Left ventricle myocardium inferior (tissue), 1 donor: ENCODE measurements at regions not wholly inside any gene's neighbourhood (a gene's known extent, or its start where the extent isn't known, plus 50 kb on each side); places are given as distances from the start of the nearest gene placed in this dataset.
"Not testable (repeated sequence)": the region's sequence is repeated elsewhere in the genome, so short reads cannot be mapped to it uniquely, and the experiment has no call there.

Source experiments
- DNase-seq: peaks from one replicate; pipeline ENCODE4 v3.0.0-alpha.2; 2020
- H3K27ac ChIP-seq: fragments of 200-600 bp; replicated peaks from 2 replicates; pipeline ENCODE4 v1.8.0; 2021
- H3K27me3 ChIP-seq: fragments of 200-600 bp; 2 replicates; pipeline ENCODE4 v1.8.0; 2021; ENCODE audit warnings: low read depth
- H3K36me3 ChIP-seq: fragments of 200-600 bp; 2 replicates; pipeline ENCODE4 v1.8.0; 2021
- H3K4me1 ChIP-seq: fragments of 200-600 bp; 2 replicates; pipeline ENCODE4 v1.8.0; 2021
- H3K4me3 ChIP-seq: fragments of 200-600 bp; 2 replicates; pipeline ENCODE4 v1.8.0; 2021; ENCODE audit warnings: mild to moderate bottlenecking, moderate library complexity
- H3K9me3 ChIP-seq: fragments of 200-600 bp; replicated peaks from 2 replicates; pipeline ENCODE4 v1.8.0; 2021
- intact Hi-C: fragments of 100-400 bp; cut with micrococcal nuclease; formaldehyde crosslinking; loops from one replicate; pipeline ENCODE4 v1.11.0; 2022
- TF ChIP-seq, protein P1 (sequence below): fragments of 200-600 bp; IDR thresholded peaks from 2 replicates; pipeline ENCODE4 v1.8.0; 2021; ENCODE audit warnings: antibody characterized with exemption, mild to moderate bottlenecking, borderline replicate concordance
- donor health status: DM: no; HTN: yes; CAD: no; lungs with severe emphysema.

DNA sequence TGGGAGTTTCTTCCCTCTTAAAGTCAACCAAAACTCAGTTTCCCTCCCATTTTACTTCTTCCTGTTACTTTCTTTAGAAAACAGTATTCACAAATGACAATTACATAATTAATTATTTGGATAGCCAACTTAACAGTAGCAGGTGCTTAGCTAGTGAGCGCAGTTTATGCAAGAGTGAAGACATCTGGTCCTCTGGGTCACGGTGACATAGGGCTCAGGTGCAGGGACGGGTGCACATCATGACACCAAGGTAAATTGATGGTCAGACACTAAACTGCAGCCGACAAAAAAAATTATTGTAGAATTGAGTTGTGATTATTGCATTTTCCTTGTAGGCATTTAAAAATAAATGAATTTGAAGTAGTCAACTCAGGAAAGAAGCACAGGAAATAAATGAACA is 142.0 kb upstream of the KCTD3 start:
- DNase-seq = no peak
- Histone ChIP-seq H3K4me3 (no peak overlapping the region), H3K36me3 (no peaks in the 10 kb centered on the region), H3K9me3 (peaks cover 37% of the 10 kb centered on the region), H3K27me3 (no peaks in the 10 kb centered on the region), H3K27ac (no peak overlapping the region), H3K4me1 (no peaks in the 10 kb centered on the region)
- intact Hi-C loops = no loop called here
- TF ChIP-seq, protein P1, sequence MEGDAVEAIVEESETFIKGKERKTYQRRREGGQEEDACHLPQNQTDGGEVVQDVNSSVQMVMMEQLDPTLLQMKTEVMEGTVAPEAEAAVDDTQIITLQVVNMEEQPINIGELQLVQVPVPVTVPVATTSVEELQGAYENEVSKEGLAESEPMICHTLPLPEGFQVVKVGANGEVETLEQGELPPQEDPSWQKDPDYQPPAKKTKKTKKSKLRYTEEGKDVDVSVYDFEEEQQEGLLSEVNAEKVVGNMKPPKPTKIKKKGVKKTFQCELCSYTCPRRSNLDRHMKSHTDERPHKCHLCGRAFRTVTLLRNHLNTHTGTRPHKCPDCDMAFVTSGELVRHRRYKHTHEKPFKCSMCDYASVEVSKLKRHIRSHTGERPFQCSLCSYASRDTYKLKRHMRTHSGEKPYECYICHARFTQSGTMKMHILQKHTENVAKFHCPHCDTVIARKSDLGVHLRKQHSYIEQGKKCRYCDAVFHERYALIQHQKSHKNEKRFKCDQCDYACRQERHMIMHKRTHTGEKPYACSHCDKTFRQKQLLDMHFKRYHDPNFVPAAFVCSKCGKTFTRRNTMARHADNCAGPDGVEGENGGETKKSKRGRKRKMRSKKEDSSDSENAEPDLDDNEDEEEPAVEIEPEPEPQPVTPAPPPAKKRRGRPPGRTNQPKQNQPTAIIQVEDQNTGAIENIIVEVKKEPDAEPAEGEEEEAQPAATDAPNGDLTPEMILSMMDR = no peak

DNA sequence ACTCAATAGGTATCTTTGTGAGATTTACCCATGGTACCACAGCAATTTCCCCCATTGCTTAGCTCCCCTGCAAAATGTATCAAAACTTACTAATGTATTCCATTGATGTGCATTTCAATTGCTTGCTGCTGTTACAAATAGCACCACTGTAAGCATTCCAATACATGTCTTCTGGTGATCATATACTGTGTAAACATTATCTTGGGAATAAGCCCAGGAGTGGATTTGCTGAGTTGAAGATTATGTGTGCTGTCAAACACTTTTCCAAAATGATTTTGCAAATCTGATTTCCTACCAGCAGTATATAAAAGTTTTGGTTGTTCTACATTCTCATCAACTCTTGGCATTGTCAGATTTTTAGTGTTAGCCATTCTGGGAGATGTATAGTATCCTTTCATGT is 141.0 kb upstream of the KCTD3 start:
- Histone ChIP-seq H3K36me3 (no peaks in the 10 kb centered on the region), H3K27me3 (no peaks in the 10 kb centered on the region), H3K27ac (no peak overlapping the region), H3K4me1 (no peaks in the 10 kb centered on the region), H3K4me3 (no peak overlapping the region), H3K9me3 (peaks cover 37% of the 10 kb centered on the region)
- intact Hi-C loops = no loop called here
- no peak for DNase-seq
- TF ChIP-seq, protein P1 = no peak

DNA sequence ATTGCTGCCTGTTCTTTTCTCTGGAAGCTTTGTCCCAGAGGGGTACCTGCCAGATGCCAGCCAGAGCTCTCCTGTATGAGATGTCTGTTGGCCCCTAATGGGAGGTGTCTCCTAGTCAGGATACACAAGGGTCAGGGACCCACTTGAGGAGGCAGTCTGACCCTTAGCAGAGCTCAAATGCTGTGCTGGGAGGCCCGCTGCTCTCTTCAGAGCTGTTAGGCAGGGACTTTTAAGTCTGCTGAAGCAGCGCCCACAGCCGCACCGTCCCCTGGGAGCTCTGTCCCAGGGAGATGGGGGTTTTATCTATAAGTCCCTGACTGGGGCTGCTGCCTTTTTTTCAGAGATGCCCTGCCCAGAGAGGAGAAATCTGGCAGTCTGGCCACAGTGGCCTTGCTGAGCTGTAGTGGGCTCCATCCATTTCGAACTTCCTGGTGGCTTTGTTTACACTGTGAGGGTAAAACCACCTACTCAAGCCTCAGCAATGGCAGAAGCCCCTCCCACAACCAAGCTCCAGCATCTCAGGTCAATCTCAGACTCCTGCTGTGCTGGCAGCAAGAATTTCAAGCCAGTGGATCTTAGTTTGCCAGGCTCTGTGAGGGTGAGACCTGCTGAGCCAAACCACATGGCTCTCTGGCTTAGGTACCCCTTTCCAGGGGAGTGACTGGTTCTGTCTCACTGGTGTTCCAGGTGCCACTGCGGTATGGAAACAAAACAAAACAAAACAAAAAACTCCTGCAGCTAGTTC is 134.4 kb upstream of the KCTD3 start:
- H3K4me3 ChIP-seq, intact Hi-C loops, H3K27me3 ChIP-seq, H3K27ac ChIP-seq, DNase-seq, H3K36me3 ChIP-seq, H3K4me1 ChIP-seq: not testable (repeated sequence)
- peaks cover 31% of the 10 kb centered on the region for H3K9me3 ChIP-seq

DNA sequence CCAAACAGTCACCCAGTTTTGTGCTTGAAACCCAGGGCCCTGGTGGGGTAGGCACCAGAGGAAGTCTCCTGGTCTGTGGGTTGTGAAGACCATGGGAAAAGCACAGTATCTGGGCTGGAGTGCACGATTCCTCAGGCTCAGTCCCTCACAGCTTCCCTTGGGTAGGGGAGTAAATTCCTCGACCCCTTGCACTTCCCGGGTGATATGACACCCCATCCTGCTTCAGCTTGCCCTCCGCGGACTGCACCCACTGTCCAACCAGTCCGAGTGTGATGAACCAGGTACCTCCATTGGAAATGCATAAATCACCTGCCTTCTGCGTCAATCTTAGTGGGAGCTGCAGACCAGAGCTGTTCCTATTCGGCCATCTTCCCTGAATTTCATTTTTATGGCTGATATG is 133.9 kb upstream of the KCTD3 start:
- Histone ChIP-seq H3K27ac (no peak overlapping the region), H3K9me3 (peaks cover 31% of the 10 kb centered on the region), H3K36me3 (no peaks in the 10 kb centered on the region), H3K27me3 (no peaks in the 10 kb centered on the region), H3K4me1 (no peaks in the 10 kb centered on the region), H3K4me3 (no peak overlapping the region)
- no peak for DNase-seq
- TF ChIP-seq, protein P1 = no peak
- intact Hi-C loops = no loop called here

DNA sequence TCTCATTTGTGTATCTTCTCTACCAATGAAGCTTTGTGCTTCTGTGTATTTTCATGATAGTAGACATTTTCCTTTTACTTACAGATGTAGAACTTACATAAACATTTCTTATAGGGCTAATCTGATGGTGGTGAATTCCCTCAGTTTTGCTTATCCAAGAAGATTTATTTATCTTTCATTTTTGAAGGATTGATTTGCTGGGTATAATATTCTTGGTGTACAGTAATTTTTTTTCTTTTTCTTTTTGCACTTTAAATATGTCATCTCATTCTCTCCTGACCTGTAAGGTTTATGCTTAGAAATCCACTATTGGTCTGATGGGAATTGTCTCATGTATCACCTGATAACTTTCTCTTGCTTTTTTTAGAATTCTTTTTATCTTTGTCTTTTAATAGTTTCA is 127.6 kb upstream of the KCTD3 start:
- Histone ChIP-seq H3K27me3 (no peaks in the 10 kb centered on the region), H3K27ac (no peak overlapping the region), H3K4me1 (no peaks in the 10 kb centered on the region), H3K36me3 (no peaks in the 10 kb centered on the region), H3K4me3 (no peak overlapping the region), H3K9me3 (peaks cover 62% of the 10 kb centered on the region)
- TF ChIP-seq, protein P1 = no peak
- intact Hi-C loops = no loop called here
- DNase-seq = no peak

DNA sequence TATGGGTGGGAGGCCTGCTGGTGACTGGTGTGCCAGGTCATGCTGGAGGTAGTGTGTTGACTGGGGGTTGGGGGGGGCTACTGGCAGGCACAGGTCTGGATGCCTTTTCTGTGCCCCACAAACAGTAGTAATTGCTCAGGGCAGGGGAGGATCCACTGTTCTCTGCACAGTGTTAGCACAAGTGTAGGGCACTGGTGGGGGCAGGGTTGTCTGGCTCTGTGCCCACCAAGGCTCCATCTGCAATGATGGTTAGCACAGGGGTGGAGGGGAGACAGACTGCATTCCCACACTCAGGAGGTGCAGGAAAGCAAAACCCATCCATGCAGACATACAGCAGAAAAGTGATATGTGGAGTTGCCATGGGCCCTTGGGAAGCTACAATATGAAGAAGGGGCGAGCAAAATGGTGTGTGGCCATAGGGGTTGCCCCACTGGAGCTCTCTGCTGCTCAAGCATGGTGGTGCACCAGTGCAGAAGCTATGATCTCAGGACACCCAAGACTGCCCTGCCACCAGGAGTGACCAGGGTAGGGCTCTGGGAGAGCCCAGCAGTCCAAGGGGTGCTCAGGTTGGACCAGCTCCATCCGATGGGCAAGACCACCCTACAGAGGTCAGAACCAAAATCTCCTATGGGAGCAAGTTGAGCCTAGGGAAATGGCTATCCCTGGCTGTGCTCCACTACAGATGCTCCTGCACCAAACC is 122.2 kb upstream of the KCTD3 start:
- Histone ChIP-seq H3K4me1 (no peaks in the 10 kb centered on the region), H3K27me3 (no peaks in the 10 kb centered on the region), H3K4me3 (no peak overlapping the region), H3K36me3 (no peaks in the 10 kb centered on the region), H3K27ac (no peak overlapping the region), H3K9me3 (peaks cover 29% of the 10 kb centered on the region)
- TF ChIP-seq, protein P1 = no peak
- intact Hi-C loops = no loop called here
- no peak for DNase-seq

DNA sequence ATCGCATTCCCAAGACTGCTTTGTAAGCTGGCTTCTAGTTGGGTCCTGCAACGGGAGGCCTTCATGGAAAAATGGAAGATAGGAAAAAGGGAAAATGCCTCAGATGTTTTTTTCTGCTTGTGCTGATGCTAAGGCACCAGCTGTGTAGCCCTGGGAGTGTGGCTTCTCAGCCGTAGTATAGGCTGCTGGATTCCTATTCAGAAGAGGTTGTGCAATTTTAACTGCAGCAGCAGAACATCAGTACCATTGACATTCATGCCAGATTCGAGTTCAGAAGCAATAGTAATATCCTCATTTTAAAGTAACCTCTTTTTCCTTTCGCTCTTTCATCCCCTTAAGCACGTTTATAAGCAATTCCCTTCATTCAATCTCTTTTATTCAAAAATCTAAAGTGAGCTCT is 119.1 kb upstream of the KCTD3 start:
- H3K9me3 ChIP-seq, H3K4me3 ChIP-seq, H3K27ac ChIP-seq, DNase-seq, H3K27me3 ChIP-seq, intact Hi-C loops, H3K36me3 ChIP-seq, H3K4me1 ChIP-seq: not testable (repeated sequence)

DNA sequence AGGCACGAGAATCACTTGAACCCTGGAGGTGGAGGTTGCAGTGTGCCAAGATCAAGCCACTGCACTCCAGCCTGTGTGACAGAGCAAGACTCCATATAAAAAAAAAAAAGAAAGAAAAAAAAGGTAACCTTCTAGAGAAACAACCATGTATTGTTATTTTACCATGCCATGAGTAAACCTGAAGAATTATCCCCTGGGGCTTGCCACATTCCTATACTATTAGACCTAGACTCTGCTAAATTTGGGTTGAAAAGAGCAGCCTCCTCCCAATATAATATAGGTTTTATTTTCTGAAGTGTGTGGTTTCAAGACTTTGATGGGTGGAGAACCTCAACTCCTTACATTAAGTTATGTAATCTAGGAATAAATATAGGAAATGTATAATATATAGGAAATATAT is 118.0 kb upstream of the KCTD3 start:
- H3K9me3 ChIP-seq, DNase-seq, H3K27me3 ChIP-seq, H3K4me3 ChIP-seq, intact Hi-C loops, H3K4me1 ChIP-seq, H3K36me3 ChIP-seq, H3K27ac ChIP-seq: not testable (repeated sequence)
